Ishikawa (cell line): ENCODE measurements at regions not wholly inside any gene's neighbourhood (a gene's known extent, or its start where the extent isn't known, plus 50 kb on each side); places are given as distances from the start of the nearest gene placed in this dataset.

Experiments used
- CREB1 ChIP-seq: IDR thresholded peaks from 2 replicates; pipeline ENCODE4 v1.6.1; 2012; ENCODE audit warnings: low read depth
- EP300 ChIP-seq: IDR thresholded peaks from 2 replicates; pipeline ENCODE4 v1.6.1; 2012; ENCODE audit warnings: borderline replicate concordance
- FOXM1 ChIP-seq: IDR thresholded peaks from 2 replicates; pipeline ENCODE4 v1.6.1; 2012; ENCODE audit warnings: low read depth, borderline replicate concordance
- MAX ChIP-seq: IDR thresholded peaks from 2 replicates; pipeline ENCODE4 v1.6.1; 2012
- NFIC ChIP-seq: IDR thresholded peaks from 2 replicates; pipeline ENCODE4 v1.6.1; 2012
- RAD21 ChIP-seq: IDR thresholded peaks from 2 replicates; pipeline ENCODE4 v1.6.1; 2012; ENCODE audit warnings: low read depth
- REST ChIP-seq: IDR thresholded peaks from 2 replicates; pipeline ENCODE4 v1.6.1; 2012; ENCODE audit warnings: low read depth, mild to moderate bottlenecking
- TAF1 ChIP-seq: IDR thresholded peaks from 2 replicates; pipeline ENCODE4 v1.6.1; 2012; ENCODE audit warnings: low read depth, mild to moderate bottlenecking
- USF1 ChIP-seq: IDR thresholded peaks from 2 replicates; pipeline ENCODE4 v1.6.1; 2012
- YY1 ChIP-seq: IDR thresholded peaks from 2 replicates; pipeline ENCODE4 v1.6.1; 2012; ENCODE audit warnings: low read depth

- TF ChIP-seq REST (no peak), USF1 (no peak), MAX (no peak), FOXM1 (no peak), EP300 (no peak), RAD21 (no peak), TAF1 (no peak), YY1 (no peak), CREB1 (no peak), NFIC (no peak)
Observed at GRCh38 chr2:5933669-5934068, 241.5 kb downstream of the SOX11 start.
